ENCODE measurements at regions not wholly inside any gene's neighbourhood (a gene's known extent, or its start where the extent isn't known, plus 50 kb on each side); places are given as distances from the start of the nearest gene placed in this dataset.

DNA sequence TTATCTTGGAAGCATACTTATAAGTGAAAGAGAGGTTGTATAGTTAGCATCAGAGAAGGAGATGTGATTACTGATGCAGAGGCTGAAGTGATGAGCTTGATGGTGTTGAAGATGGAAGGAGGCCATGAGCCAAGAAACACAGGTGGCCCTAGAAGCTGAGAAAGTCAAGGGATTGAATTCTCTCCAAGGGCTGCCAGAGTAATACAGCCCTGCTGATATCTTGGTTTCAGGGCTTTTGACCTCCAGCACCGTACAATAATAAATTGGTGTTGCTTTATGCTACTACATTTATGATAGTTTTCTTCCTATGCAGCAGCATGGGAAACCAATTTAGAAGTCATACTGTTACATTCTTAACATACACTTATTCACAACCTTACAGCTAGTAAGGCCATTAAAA lies 1133.3 kb downstream of the AACS start:
- TF ChIP-seq CEBPB (IDR thresholded peaks at IDR 0.05) (no peak), TAF1 (IDR thresholded peaks at IDR 0.05; ENCODE audit: low read depth) (no peak), NFIC (IDR thresholded peaks at IDR 0.05) (no peak), CREB1 (IDR thresholded peaks at IDR 0.05; ENCODE audit: low read depth) (no peak), EP300 (IDR thresholded peaks at IDR 0.05; ENCODE audit: borderline replicate concordance) (no peak), EGR1 (IDR thresholded peaks at IDR 0.05) (no peak), RAD21 (IDR thresholded peaks at IDR 0.05; ENCODE audit: low read depth) (no peak), ZBTB7A (IDR thresholded peaks at IDR 0.05; ENCODE audit: low read depth) (no peak), YY1 (IDR thresholded peaks at IDR 0.05; ENCODE audit: low read depth) (no peak), TEAD4 (IDR thresholded peaks at IDR 0.05) (no peak), FOXM1 (IDR thresholded peaks at IDR 0.05; ENCODE audit: borderline replicate concordance, low read depth) (no peak), TCF12 (IDR thresholded peaks at IDR 0.05; ENCODE audit: low read depth) (no peak)
- TF ChIP-seq, protein P1, sequence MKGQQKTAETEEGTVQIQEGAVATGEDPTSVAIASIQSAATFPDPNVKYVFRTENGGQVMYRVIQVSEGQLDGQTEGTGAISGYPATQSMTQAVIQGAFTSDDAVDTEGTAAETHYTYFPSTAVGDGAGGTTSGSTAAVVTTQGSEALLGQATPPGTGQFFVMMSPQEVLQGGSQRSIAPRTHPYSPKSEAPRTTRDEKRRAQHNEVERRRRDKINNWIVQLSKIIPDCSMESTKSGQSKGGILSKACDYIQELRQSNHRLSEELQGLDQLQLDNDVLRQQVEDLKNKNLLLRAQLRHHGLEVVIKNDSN (IDR thresholded peaks at IDR 0.05), result no peak
- TF ChIP-seq, protein P2, sequence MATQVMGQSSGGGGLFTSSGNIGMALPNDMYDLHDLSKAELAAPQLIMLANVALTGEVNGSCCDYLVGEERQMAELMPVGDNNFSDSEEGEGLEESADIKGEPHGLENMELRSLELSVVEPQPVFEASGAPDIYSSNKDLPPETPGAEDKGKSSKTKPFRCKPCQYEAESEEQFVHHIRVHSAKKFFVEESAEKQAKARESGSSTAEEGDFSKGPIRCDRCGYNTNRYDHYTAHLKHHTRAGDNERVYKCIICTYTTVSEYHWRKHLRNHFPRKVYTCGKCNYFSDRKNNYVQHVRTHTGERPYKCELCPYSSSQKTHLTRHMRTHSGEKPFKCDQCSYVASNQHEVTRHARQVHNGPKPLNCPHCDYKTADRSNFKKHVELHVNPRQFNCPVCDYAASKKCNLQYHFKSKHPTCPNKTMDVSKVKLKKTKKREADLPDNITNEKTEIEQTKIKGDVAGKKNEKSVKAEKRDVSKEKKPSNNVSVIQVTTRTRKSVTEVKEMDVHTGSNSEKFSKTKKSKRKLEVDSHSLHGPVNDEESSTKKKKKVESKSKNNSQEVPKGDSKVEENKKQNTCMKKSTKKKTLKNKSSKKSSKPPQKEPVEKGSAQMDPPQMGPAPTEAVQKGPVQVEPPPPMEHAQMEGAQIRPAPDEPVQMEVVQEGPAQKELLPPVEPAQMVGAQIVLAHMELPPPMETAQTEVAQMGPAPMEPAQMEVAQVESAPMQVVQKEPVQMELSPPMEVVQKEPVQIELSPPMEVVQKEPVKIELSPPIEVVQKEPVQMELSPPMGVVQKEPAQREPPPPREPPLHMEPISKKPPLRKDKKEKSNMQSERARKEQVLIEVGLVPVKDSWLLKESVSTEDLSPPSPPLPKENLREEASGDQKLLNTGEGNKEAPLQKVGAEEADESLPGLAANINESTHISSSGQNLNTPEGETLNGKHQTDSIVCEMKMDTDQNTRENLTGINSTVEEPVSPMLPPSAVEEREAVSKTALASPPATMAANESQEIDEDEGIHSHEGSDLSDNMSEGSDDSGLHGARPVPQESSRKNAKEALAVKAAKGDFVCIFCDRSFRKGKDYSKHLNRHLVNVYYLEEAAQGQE (IDR thresholded peaks at IDR 0.05; ENCODE audit: low read depth), result no peak
- TF ChIP-seq, protein P3, sequence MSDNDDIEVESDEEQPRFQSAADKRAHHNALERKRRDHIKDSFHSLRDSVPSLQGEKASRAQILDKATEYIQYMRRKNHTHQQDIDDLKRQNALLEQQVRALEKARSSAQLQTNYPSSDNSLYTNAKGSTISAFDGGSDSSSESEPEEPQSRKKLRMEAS (IDR thresholded peaks at IDR 0.05), result no peak

DNA sequence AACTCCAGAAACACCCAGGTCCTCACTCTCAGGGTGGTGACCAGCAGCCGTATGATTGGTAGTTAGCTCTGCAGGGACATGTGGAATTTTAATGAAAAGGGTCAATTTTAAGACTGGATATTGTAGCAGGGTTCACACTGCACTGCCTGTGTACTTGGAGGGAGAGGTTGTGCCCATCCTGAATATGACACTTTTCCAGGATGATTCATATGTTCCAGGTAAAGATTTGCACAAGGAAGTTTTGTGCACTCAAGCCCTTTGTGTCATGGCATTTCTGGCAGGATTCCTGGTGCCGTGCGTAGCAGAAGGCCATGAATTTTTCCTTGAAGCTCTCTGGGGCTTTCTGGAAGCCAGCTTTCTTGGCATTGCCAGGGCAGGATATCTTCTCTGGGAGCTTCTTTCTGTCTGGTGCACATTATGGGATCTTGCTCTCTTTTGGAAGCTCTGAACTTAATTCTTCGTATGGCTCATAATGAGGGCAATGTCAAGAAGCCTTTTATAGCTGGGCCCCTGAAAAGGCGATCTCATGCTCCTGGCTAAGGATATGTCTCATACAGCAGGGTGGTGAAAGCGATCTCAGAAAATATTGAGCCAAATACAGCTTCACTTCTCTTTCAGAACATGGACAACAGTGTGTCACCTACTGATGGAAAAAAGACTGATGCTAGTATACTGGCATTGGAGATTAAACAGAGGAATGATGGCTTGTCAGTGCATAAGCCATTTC lies 1133.9 kb downstream of the AACS start:
- TF ChIP-seq, protein P1 (IDR thresholded peaks at IDR 0.05), result no peak
- no peak for TF ChIP-seq FOXM1 (IDR thresholded peaks at IDR 0.05; ENCODE audit: borderline replicate concordance, low read depth)

DNA sequence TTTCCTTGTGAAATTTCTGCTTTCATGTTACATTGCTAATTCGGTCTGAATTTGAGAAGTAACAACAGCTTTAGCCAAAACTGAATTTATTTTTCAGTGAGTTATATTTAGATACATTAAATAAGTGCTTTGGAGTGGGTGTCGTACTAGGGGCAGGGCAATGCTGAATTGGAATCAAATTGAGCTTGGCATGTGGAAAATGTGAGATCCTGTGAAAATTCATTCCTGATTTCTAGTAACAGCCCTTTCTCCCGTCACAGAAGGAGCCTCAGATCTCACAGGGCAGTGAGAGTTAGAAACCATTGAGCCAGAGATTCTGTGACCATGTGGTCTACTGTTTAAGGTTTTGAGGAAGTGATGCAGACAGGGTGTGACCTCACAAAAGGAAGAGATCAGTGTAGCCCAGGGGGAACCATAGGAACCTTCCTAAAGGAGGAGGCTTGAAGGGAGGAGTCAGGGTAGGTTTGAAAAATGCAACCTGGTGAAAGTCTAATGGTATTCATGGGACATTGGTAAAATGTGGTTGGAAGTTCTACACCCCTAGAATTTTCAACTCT lies 1136.8 kb downstream of the AACS start:
- TF ChIP-seq TCF12 (IDR thresholded peaks at IDR 0.05; ENCODE audit: low read depth) (no peak), CEBPB (IDR thresholded peaks at IDR 0.05) (no peak), NFIC (IDR thresholded peaks at IDR 0.05) (no peak), YY1 (IDR thresholded peaks at IDR 0.05; ENCODE audit: low read depth) (no peak), RAD21 (IDR thresholded peaks at IDR 0.05; ENCODE audit: low read depth) (no peak), TEAD4 (IDR thresholded peaks at IDR 0.05) (no peak), CREB1 (IDR thresholded peaks at IDR 0.05; ENCODE audit: low read depth) (no peak), ZBTB7A (IDR thresholded peaks at IDR 0.05; ENCODE audit: low read depth) (no peak), FOXM1 (IDR thresholded peaks at IDR 0.05; ENCODE audit: borderline replicate concordance, low read depth) (no peak), EP300 (IDR thresholded peaks at IDR 0.05; ENCODE audit: borderline replicate concordance) (no peak), TAF1 (IDR thresholded peaks at IDR 0.05; ENCODE audit: low read depth) (no peak), EGR1 (IDR thresholded peaks at IDR 0.05) (no peak)
- TF ChIP-seq, protein P1 (IDR thresholded peaks at IDR 0.05), result no peak
- TF ChIP-seq, protein P3 (IDR thresholded peaks at IDR 0.05), result no peak
- TF ChIP-seq, protein P2 (IDR thresholded peaks at IDR 0.05; ENCODE audit: low read depth), result no peak

DNA sequence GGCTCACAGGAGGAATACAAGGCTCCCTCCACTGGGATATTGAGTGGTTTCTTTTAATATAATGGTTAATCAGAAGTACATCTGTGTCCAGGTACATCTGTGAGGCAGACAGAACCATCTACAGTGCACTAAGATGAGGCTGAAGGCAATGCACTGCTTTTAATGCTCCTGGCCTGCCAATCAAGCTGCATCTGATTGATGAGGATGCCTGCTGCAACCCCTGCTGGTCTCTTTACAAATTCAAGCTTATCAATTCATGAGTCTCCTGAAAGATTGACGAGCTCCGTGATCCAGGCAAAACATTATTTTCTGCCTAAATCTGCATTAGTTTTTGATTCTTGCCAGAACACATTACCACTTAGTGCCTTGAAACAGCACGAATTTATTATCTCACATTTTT lies 1139.1 kb downstream of the AACS start:
- no peak for TF ChIP-seq TEAD4 (IDR thresholded peaks at IDR 0.05)
- TF ChIP-seq NFIC (IDR thresholded peaks at IDR 0.05), result no peak
- TF ChIP-seq EP300 (IDR thresholded peaks at IDR 0.05; ENCODE audit: borderline replicate concordance), result no peak
- TF ChIP-seq YY1 (IDR thresholded peaks at IDR 0.05; ENCODE audit: low read depth), result no peak
- TF ChIP-seq EGR1 (IDR thresholded peaks at IDR 0.05), result no peak
- no peak for TF ChIP-seq TCF12 (IDR thresholded peaks at IDR 0.05; ENCODE audit: low read depth)
- no peak for TF ChIP-seq RAD21 (IDR thresholded peaks at IDR 0.05; ENCODE audit: low read depth)
- no peak for TF ChIP-seq CREB1 (IDR thresholded peaks at IDR 0.05; ENCODE audit: low read depth)
- no peak for TF ChIP-seq TAF1 (IDR thresholded peaks at IDR 0.05; ENCODE audit: low read depth)
- TF ChIP-seq, protein P3 (IDR thresholded peaks at IDR 0.05), result no peak
- TF ChIP-seq, protein P1 (IDR thresholded peaks at IDR 0.05), result no peak
- TF ChIP-seq, protein P2 (IDR thresholded peaks at IDR 0.05; ENCODE audit: low read depth), result no peak
- no peak for TF ChIP-seq CEBPB (IDR thresholded peaks at IDR 0.05)
- no peak for TF ChIP-seq ZBTB7A (IDR thresholded peaks at IDR 0.05; ENCODE audit: low read depth)
